ENCODE measurements at regions not wholly inside any gene's neighbourhood (a gene's known extent, or its start where the extent isn't known, plus 50 kb on each side); places are given as distances from the start of the nearest gene placed in this dataset.

- DNase-seq (ENCODE audit: extremely low read depth, low read depth) = peak; percentile 29
- peak overlapping the region; percentile 32 for H3K4me3 ChIP-seq (replicated peaks; ENCODE audit: low read depth, low read length)
- TF ChIP-seq, protein P1, sequence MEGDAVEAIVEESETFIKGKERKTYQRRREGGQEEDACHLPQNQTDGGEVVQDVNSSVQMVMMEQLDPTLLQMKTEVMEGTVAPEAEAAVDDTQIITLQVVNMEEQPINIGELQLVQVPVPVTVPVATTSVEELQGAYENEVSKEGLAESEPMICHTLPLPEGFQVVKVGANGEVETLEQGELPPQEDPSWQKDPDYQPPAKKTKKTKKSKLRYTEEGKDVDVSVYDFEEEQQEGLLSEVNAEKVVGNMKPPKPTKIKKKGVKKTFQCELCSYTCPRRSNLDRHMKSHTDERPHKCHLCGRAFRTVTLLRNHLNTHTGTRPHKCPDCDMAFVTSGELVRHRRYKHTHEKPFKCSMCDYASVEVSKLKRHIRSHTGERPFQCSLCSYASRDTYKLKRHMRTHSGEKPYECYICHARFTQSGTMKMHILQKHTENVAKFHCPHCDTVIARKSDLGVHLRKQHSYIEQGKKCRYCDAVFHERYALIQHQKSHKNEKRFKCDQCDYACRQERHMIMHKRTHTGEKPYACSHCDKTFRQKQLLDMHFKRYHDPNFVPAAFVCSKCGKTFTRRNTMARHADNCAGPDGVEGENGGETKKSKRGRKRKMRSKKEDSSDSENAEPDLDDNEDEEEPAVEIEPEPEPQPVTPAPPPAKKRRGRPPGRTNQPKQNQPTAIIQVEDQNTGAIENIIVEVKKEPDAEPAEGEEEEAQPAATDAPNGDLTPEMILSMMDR (IDR thresholded peaks at IDR 0.05; ENCODE audit: low read depth, low read length, missing control alignments) = peak; percentile 15
Measured at GRCh38 chr3:126267169-126267975, 87.0 kb upstream of the ALDH1L1 start.

GRCh38 chr3:126266850-126267168 lies 86.4 kb upstream of the ALDH1L1 start:
- H3K4me3 ChIP-seq (replicated peaks; ENCODE audit: low read depth, low read length) = peak overlapping the region; percentile 32; the same call in 1 of the 2 replicates
- no peak for DNase-seq (ENCODE audit: extremely low read depth, low read depth)
- TF ChIP-seq, protein P1 (IDR thresholded peaks at IDR 0.05; ENCODE audit: low read depth, low read length, missing control alignments) = no peak

DNA sequence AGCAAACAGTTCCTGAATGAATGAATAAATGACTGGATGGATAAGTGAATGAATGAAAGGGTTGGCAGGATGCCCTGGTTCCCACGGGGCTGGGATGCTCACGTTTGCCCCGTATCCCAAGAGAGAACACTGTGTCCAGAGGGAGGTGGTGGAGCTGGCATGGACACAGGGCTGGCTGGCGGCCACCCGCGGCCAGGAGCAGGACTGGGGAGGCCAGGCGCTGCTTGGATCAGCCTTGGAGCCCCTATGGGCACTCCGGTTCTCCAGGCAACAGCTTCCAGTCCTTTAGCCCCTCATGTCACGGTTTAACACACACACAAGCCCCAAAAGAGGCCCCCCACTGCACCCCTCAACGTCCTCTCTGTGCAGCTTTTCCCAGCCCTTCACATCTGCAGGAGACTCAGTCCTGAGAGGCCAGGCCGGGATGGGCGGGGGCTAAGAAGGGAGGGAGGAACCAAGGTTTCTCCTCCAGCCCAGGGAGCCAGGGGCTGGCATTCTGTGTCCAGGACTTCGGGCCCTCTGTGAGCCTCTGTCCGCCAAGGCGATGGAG lies 86.0 kb upstream of the ALDH1L1 start:
- TF ChIP-seq, protein P1 (IDR thresholded peaks at IDR 0.05; ENCODE audit: low read depth, low read length, missing control alignments) = no peak
- H3K4me3 ChIP-seq (replicated peaks; ENCODE audit: low read depth, low read length) = no peak overlapping the region
- no peak for DNase-seq (ENCODE audit: extremely low read depth, low read depth)

DNA sequence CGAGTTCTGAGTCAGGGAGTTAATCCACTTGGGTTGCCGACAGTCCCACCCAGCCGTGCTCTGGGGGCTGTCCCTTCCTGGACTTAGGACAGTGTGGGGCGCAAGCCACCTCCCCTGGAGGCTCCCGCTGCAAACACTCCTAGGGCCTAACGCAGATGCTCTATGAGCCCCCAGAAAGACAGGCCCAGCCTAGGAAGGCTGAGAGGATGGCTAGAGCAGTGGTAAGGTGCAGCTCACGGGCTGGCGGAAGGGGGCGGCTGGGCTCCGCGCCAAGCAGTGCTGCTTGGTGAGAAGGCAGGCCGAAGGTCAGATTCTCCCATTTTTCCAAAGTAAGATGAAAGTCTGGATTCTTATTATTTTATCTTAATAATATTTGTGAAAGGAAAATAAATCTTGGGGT lies 84.6 kb upstream of the ALDH1L1 start:
- no peak overlapping the region for H3K4me3 ChIP-seq (replicated peaks; ENCODE audit: low read depth, low read length)
- DNase-seq (ENCODE audit: extremely low read depth, low read depth) = no peak
- TF ChIP-seq, protein P1 (IDR thresholded peaks at IDR 0.05; ENCODE audit: low read depth, low read length, missing control alignments) = no peak

DNA sequence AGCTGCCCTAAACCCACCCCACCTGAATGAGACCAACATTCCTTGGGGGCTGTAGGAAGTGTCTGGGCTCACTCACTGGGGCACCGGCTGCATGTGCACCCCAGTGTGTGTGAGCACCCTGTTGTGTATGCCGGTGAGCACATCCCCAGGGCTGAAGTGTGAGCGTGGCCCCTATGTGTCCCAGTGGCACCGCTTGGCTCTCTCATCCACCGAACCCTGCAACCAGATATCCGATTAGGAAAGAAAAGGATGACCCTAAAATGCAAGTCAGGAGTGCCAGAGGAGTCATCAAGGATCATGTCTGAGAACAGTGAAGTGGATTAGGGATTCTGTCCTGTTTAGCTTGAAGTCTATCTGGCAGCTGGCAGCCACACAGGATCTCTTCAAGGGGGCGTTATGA lies 84.0 kb upstream of the ALDH1L1 start:
- TF ChIP-seq, protein P1 (IDR thresholded peaks at IDR 0.05; ENCODE audit: low read depth, low read length, missing control alignments) = no peak
- no peak for DNase-seq (ENCODE audit: extremely low read depth, low read depth)
- no peak overlapping the region for H3K4me3 ChIP-seq (replicated peaks; ENCODE audit: low read depth, low read length)

- no peak for DNase-seq (ENCODE audit: extremely low read depth, low read depth)
- TF ChIP-seq, protein P1 (IDR thresholded peaks at IDR 0.05; ENCODE audit: low read depth, low read length, missing control alignments) = no peak
- no peak overlapping the region for H3K4me3 ChIP-seq (replicated peaks; ENCODE audit: low read depth, low read length)
Measured at GRCh38 chr3:126263971-126264370, 83.6 kb upstream of the ALDH1L1 start.

Data from HFF-Myc (cell line).